Pancreas (tissue), 10 donors: ENCODE measurements at regions not wholly inside any gene's neighbourhood (a gene's known extent, or its start where the extent isn't known, plus 50 kb on each side); places are given as distances from the start of the nearest gene placed in this dataset.

Experiments used
- ATAC-seq, 4 donors: fragments of 200-7000 bp; cut with Tn5 transposase; one replicate each; pipeline versions ENCODE4 v1.8.0 to v1.9.1; 2020; ENCODE audit warnings: mild to moderate bottlenecking in 4 of 4, moderate library complexity in 4 of 4
- DNase-seq, 6 donors: peaks; one replicate each; pipeline ENCODE4 v3.0.0-alpha.2; 2020
- FAIRE-seq: peaks from 2 replicates; lab custom pipeline; 2012; peaks lifted over from hg19 to GRCh38; lab: Jason Lieb, UNC
- H3K27ac ChIP-seq, 4 donors: fragments of 200-600 bp; sonication (generic); 1 replicate in 3 of 4; 2 replicates in 1 of 4; pipeline versions ENCODE4 v1.5.0 to v1.8.0; 2020
- H3K27me3 ChIP-seq, 4 donors: fragments of 200-600 bp; one replicate each; pipeline ENCODE4 v1.8.0; 2021
- H3K36me3 ChIP-seq, 3 donors: fragments of 200-600 bp; sonication (generic) in 1 of 3; one replicate each; pipeline versions ENCODE4 v1.5.0 to v1.8.0; 2020 to 2021
- H3K4me1 ChIP-seq, 3 donors: fragments of 200-600 bp; one replicate each; pipeline ENCODE4 v1.8.0; 2021
- H3K4me3 ChIP-seq, 4 donors: fragments of 200-600 bp; sonication (generic) in 2 of 4; one replicate each; pipeline versions ENCODE4 v1.5.0 to v1.8.0; 2020 to 2021
- H3K9me3 ChIP-seq, 4 donors: fragments of 200-600 bp; one replicate each; pipeline ENCODE4 v1.8.0; 2021
- CTCF ChIP-seq, 4 donors: fragments of 200-600 bp; sonication (generic) in 3 of 4; IDR thresholded peaks; one replicate each; pipeline versions ENCODE4 v1.5.0 to v1.8.0; 2021; ENCODE audit warnings: antibody characterized with exemption in 4 of 4
- WGBS, 2 donors: extraction: QIAGEN DNeasy Blood & Tissue Kit; methylation state at CpG; one replicate each; pipeline ENCODE4 v1.1.7; 2013; 5-methylcytosine and 5-hydroxymethylcytosine counted together
- intact Hi-C, 3 donors: fragments of 100-400 bp; cut with DNase I; formaldehyde crosslinking; loops; one replicate each; pipeline versions ENCODE4 v1.11.1 to v1.14.2; 2022
- donor health status: healthy with polysubstance abuse.
- donor health status: DM: no; HTN: no; CAD: no; lungs with moderate emphysema.
- donor health status: DM: no; HTN: no; CAD: no.
- donor health status: control.
- donor health status: control.
- donor health status: Bipolar disorder and iron deficiency.
- donor health status: DM: yes; HTN: yes; CAD: no.
- donor health status: DM: no; HTN: no; CAD: no.
- donor health status: DM: no; HTN: no; CAD: no.
- donor health status: DM: yes; HTN: yes; CAD: no.

- DNase-seq: no peak
- intact Hi-C loops: no loop called here
- FAIRE-seq: no peak
- H3K4me3 ChIP-seq: no peak overlapping the region
- no peaks in the 10 kb centered on the region for H3K9me3 ChIP-seq
- H3K27me3 ChIP-seq: no peaks in the 10 kb centered on the region
- no peak for ATAC-seq
- no peak for TF ChIP-seq CTCF (IDR thresholded peaks at IDR 0.05)
- no peaks in the 10 kb centered on the region for H3K4me1 ChIP-seq
- no peak overlapping the region for H3K27ac ChIP-seq
- no peaks in the 10 kb centered on the region for H3K36me3 ChIP-seq
Measured at GRCh38 chr11:28571371-28571770, 463.2 kb downstream of the METTL15 start.

DNA sequence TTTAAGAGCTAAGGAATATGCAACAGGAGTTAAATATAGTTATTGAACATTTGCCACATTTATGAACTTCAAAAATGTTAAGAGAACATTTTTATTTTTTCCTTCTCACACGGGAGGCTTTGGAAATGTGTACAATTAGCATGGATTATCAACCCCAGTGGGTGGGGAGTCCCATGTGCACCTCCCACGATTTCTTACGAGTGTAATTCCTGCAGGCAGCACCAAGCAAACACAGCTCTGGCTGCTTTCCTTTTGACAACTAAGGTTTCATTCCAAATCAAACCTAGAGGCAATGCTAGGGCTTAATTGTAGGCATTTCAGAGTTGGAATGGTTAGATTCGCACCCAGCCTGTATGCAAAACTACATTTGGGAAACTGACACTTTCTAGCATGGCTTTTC lies 460.9 kb downstream of the METTL15 start:
- intact Hi-C loops: no loop called here
- Histone ChIP-seq H3K4me1 (no peaks in the 10 kb centered on the region), H3K36me3 (no peaks in the 10 kb centered on the region), H3K4me3 (no peak overlapping the region), H3K27me3 (no peaks in the 10 kb centered on the region), H3K9me3 (no peaks in the 10 kb centered on the region), H3K27ac (no peak overlapping the region)
- ATAC-seq (no peak), DNase-seq (no peak), FAIRE-seq (no peak)
- 38 to 41% methylated on average over 4 of the region's 4 CpGs for WGBS, 2 donors
- TF ChIP-seq CTCF (IDR thresholded peaks at IDR 0.05): no peak

- ATAC-seq (peak; percentile 56 to 97 (median 89)), DNase-seq (peak; percentile 12 to 47 (median 30)), FAIRE-seq (no peak)
- Histone ChIP-seq H3K27ac (no peak overlapping the region), H3K36me3 (no peaks in the 10 kb centered on the region), H3K4me1 (no peaks in the 10 kb centered on the region), H3K27me3 (no peaks in the 10 kb centered on the region), H3K4me3 (no peak overlapping the region), H3K9me3 (no peaks in the 10 kb centered on the region)
- 14 to 15% methylated on average over 17 of the region's 17 CpGs for WGBS, 2 donors
- no peak for TF ChIP-seq CTCF (IDR thresholded peaks at IDR 0.05)
- intact Hi-C loops: no loop called here
Measured at GRCh38 chr11:28566339-28567089, 458.3 kb downstream of the METTL15 start.

DNA sequence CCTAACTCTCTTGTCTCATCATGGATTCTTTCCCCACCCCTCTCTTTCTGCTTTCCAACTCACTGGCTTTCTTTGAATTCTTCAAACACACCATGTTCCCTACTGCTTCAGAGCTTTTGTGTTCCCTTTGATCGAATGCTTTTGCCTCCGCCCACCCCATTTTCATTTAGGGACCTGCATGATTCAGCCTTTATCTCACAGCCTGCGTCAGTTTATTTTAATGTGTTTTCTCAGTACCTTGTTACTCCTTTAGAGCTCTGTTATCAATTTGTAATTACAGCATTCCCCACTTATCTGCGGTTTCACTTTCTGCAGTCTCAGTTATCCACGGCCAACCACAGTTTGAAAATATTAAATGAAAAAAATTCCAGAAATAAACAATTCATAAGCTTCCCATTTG lies 451.3 kb downstream of the METTL15 start:
- Histone ChIP-seq H3K27me3 (no peaks in the 10 kb centered on the region), H3K27ac (no peak overlapping the region), H3K36me3 (no peaks in the 10 kb centered on the region), H3K9me3 (no peaks in the 10 kb centered on the region), H3K4me1 (no peaks in the 10 kb centered on the region), H3K4me3 (no peak overlapping the region)
- intact Hi-C loops: no loop called here
- no peak for TF ChIP-seq CTCF (IDR thresholded peaks at IDR 0.05)
- FAIRE-seq: no peak
- 16 to 20% methylated on average over 5 of the region's 5 CpGs for WGBS, 2 donors
- DNase-seq: no peak
- no peak for ATAC-seq

DNA sequence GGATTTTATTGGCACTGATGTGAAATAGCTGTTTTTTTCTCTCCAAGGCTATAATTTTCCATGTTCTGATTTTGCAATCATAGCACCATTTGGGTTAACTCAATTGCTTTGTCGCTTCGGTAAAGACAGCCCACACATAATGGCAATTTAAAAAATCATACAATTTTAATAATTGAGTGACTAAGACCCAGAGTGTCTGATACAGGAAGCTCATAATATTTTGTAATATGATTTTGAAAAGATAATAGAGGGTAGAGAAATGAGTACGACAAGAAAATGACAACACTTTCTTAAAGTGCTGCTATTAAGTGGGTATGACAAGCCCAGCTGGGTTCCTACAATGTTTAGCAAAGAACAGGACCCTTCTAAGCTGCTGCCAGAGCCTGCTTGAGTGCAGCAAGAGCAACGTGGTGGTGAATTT lies 439.1 kb downstream of the METTL15 start:
- ATAC-seq (peak in 1 of 4 donors; percentile 14), FAIRE-seq (no peak), DNase-seq (no peak)
- no peak overlapping the region for H3K4me3 ChIP-seq
- intact Hi-C loops: no loop called here
- no peaks in the 10 kb centered on the region for H3K36me3 ChIP-seq
- 52% methylated on average over 4 of the region's 4 CpGs for WGBS, 2 donors
- H3K9me3 ChIP-seq: no peaks in the 10 kb centered on the region
- H3K27ac ChIP-seq: no peak overlapping the region
- TF ChIP-seq CTCF (IDR thresholded peaks at IDR 0.05): no peak
- no peaks in the 10 kb centered on the region for H3K27me3 ChIP-seq
- H3K4me1 ChIP-seq: no peaks in the 10 kb centered on the region
